ENCODE measurements at regions not wholly inside any gene's neighbourhood (a gene's known extent, or its start where the extent isn't known, plus 50 kb on each side); places are given as distances from the start of the nearest gene placed in this dataset.
"Not testable (repeated sequence)": the region's sequence is repeated elsewhere in the genome, so short reads cannot be mapped to it uniquely, and the experiment has no call there.

DNA sequence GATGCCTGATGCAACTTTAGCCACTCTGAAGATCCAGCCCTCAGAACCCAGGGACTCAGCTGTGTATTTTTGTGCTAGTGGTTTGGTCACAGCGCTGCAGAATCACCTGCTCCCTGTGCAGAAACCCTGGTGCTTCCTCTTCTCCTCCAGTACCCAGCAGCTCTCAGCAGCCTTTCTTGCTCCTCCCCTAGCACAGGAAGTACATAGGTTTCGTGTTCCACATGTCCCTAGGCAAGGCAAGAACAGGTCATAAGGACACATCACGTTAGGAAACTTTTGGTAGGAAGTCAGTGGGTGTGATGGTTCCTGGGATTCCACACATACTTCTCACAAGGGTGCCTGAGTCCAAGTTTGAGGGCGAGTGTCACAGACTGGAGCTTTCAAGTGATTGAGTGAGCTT is 167.9 kb upstream of the PRSS1 start:
- 21 to 26% (median 24%) methylated on average over 4 of the region's 4 CpGs for WGBS, 5 donors

DNA sequence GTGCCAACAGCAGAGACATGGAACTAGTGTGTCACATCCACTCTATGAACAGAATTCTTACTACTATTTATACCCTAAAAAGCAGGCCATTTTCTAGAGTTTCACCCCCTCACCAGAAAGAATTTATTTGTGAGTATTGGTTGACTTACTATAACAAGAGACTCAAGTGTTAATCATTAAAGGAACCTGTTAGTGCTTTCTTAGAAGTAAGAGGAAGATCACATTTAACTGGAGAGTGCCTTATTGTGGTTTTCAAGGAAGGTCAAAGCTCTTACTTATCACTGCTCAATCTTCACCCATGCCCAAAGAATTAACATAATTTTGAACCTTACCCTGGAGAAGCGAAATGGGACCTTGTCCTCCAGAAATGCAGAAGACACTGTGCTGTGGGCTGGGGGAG is 169.3 kb upstream of the PRSS1 start:
- TF ChIP-seq POLR2AphosphoS5 (IDR thresholded peaks at IDR 0.05) = no peak
- H3K9me3 ChIP-seq = no peaks in the 10 kb centered on the region
- intact Hi-C loops (cut with DNase I; ENCODE audit: low total_unique reads) = no loop called here
- H3K36me3 ChIP-seq = no peaks in the 10 kb centered on the region
- no peak overlapping the region for H3K4me3 ChIP-seq
- peaks cover 0 to 11% (median 5%) of the 10 kb centered on the region in 6 donors for H3K4me1 ChIP-seq
- H3K27me3 ChIP-seq (replicated peaks in 1 of 7) = no peaks in the 10 kb centered on the region
- no peak for DNase-seq
- H3K27ac ChIP-seq = no peak overlapping the region
- 49 to 88% (median 72%) methylated on average over 1 of the region's 1 CpG for WGBS, 5 donors

More for the DNA sequence above, 167.9 kb upstream of the PRSS1 start:
- no peak for TF ChIP-seq POLR2AphosphoS5 (IDR thresholded peaks at IDR 0.05)
- TF ChIP-seq, protein P1, sequence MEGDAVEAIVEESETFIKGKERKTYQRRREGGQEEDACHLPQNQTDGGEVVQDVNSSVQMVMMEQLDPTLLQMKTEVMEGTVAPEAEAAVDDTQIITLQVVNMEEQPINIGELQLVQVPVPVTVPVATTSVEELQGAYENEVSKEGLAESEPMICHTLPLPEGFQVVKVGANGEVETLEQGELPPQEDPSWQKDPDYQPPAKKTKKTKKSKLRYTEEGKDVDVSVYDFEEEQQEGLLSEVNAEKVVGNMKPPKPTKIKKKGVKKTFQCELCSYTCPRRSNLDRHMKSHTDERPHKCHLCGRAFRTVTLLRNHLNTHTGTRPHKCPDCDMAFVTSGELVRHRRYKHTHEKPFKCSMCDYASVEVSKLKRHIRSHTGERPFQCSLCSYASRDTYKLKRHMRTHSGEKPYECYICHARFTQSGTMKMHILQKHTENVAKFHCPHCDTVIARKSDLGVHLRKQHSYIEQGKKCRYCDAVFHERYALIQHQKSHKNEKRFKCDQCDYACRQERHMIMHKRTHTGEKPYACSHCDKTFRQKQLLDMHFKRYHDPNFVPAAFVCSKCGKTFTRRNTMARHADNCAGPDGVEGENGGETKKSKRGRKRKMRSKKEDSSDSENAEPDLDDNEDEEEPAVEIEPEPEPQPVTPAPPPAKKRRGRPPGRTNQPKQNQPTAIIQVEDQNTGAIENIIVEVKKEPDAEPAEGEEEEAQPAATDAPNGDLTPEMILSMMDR (IDR thresholded peaks at IDR 0.05 in 8 of 11, conservative IDR thresholded peaks at IDR 0.05 in 3 of 11) = no peak
- no peak for TF ChIP-seq POLR2A (IDR thresholded peaks at IDR 0.05)
- intact Hi-C loops (cut with DNase I; ENCODE audit: low total_unique reads) = no loop called here
- no peaks in the 10 kb centered on the region for H3K27me3 ChIP-seq (replicated peaks in 1 of 7)
- no peak for DNase-seq
- H3K36me3 ChIP-seq = no peaks in the 10 kb centered on the region
- H3K4me3 ChIP-seq = no peak overlapping the region
- H3K9me3 ChIP-seq = no peaks in the 10 kb centered on the region
- no peak overlapping the region for H3K27ac ChIP-seq
- H3K4me1 ChIP-seq = peaks cover 0 to 11% (median 5%) of the 10 kb centered on the region in 6 donors

DNA sequence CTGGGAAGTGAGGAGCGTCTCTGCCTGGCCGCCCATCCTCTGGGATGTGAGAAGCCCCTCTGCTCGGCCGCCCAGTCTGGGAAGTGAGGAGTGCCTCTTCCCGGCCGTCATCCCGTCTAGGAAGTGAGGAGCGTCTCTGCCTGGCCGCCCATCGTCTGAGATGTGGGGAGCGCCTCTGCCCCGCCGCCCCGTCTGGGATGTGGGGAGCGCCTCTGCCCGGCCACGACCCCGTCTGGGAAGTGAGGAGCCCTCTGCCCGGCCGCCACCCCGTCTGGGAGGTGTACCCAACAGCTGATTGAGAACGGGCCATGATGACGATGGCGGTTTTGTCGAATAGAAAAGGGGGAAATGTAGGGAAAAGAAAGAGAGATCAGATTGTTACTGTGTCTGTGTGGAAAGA is 173.9 kb upstream of the PRSS1 start:
- intact Hi-C loops (cut with DNase I; ENCODE audit: low total_unique reads); H3K27ac ChIP-seq; H3K36me3 ChIP-seq; H3K9me3 ChIP-seq; H3K4me3 ChIP-seq; H3K27me3 ChIP-seq (replicated peaks in 1 of 7); H3K4me1 ChIP-seq; DNase-seq: not testable (repeated sequence)
- 90 to 96% (median 93%) methylated on average over 19 to 25 of the region's 25 CpGs for WGBS, 5 donors

DNA sequence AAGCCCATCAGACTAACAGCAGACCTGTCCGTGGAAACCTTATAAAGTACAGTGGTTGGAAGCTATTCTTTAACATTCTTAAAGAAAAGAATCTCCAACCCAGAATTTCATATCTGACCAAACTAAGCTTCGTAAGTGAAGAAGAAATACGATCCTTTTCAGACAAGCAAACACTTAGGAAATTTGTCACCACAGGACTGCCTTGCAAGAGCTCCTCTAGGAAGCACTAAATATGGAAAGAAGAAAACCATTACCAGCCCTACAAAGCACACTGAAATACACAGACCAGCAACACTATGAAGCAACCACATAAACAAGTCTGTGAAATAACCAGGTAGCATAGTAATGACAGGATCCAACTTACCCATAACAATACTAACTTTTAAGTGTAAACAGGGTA is 177.7 kb upstream of the PRSS1 start:
- no peaks in the 10 kb centered on the region for H3K36me3 ChIP-seq
- no peak overlapping the region for H3K4me3 ChIP-seq
- TF ChIP-seq POLR2AphosphoS5 (IDR thresholded peaks at IDR 0.05) (no peak), POLR2A (IDR thresholded peaks at IDR 0.05) (no peak)
- TF ChIP-seq, protein P1 (IDR thresholded peaks at IDR 0.05 in 8 of 11, conservative IDR thresholded peaks at IDR 0.05 in 3 of 11) = no peak
- intact Hi-C loops (cut with DNase I; ENCODE audit: low total_unique reads) = no loop called here
- H3K27me3 ChIP-seq (replicated peaks in 1 of 7) = peaks cover 0 to 20% (median 0%) of the 10 kb centered on the region in 7 donors
- DNase-seq = no peak
- no peak overlapping the region for H3K27ac ChIP-seq
- H3K9me3 ChIP-seq = no peaks in the 10 kb centered on the region
- H3K4me1 ChIP-seq = peaks cover 0 to 10% (median 0%) of the 10 kb centered on the region in 6 donors
- 65 to 87% (median 82%) methylated on average over 3 of the region's 3 CpGs for WGBS, 5 donors

DNA sequence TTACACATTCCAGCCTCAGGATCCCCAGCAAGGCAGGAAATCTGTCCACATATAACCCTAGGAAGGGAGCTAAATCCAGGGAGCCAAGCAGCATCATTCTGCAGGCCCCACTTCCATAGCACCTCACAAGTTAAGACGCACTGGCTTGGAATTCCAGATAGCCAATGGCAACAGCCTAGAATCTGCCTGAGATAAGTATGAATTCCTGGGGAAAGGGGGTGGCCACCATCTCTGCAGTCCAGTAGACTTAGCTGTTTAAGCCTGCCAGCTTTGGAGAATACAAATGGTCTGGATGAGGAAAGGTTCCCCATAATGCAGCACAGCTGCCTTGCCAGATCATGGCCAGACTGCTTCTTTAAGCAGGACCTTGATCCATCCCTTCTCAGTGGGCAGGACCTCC is 179.4 kb upstream of the PRSS1 start:
- Histone ChIP-seq H3K27me3 (replicated peaks in 1 of 7) (peaks cover 0 to 23% (median 0%) of the 10 kb centered on the region in 7 donors), H3K36me3 (no peaks in the 10 kb centered on the region), H3K4me3 (no peak overlapping the region), H3K27ac (no peak overlapping the region), H3K4me1 (peaks cover 0 to 12% (median 0%) of the 10 kb centered on the region in 6 donors), H3K9me3 (no peaks in the 10 kb centered on the region)
- intact Hi-C loops (cut with DNase I; ENCODE audit: low total_unique reads) = no loop called here
- WGBS, 5 donors = 75 to 100% (median 94%) methylated on average over 1 of the region's 1 CpG; no CpG with 5 or more reads in 1 of the 5 donors
- TF ChIP-seq, protein P1 (IDR thresholded peaks at IDR 0.05 in 8 of 11, conservative IDR thresholded peaks at IDR 0.05 in 3 of 11) = no peak
- no peak for DNase-seq

All from spleen (tissue), 11 donors.